Endothelial cell of umbilical vein (primary cell): ENCODE measurements at regions not wholly inside any gene's neighbourhood (a gene's known extent, or its start where the extent isn't known, plus 50 kb on each side); places are given as distances from the start of the nearest gene placed in this dataset.

ENCODE experiments used
- BruUV-seq: library from RNA; stranded (reverse); fragments of 400-500 nt; replicated peaks from 2 replicates; lab custom pipeline; 2021; lab: Mats Ljungman, UMichigan
- CTCF ChIA-PET: fragments of 300-600, 350-600 bp; sonication (Branson Sonifier 250); formaldehyde crosslinking; loops from one replicate; lab custom pipeline; 2021; ENCODE audit warnings: antibody characterized with exemption, inconsistent platforms; lab: Charles Lee
- POLR2A ChIA-PET: fragments of 300-600, 350-600 bp; sonication (Branson Sonifier 250); formaldehyde crosslinking; loops from one replicate; lab custom pipeline; 2021; ENCODE audit warnings: antibody characterized with exemption, inconsistent platforms; lab: Charles Lee
- DNase-seq: peaks from one replicate; pipeline ENCODE4 v3.0.0-alpha.2; 2011; ENCODE audit warnings: low read depth, low spot score
- FAIRE-seq: peaks from 2 replicates; lab custom pipeline; 2011; peaks lifted over from hg19 to GRCh38; lab: Jason Lieb, UNC
- H2AFZ ChIP-seq: 2 replicates; pipeline ENCODE4 v1.6.0; 2012; ENCODE audit warnings: low read depth, low read length, control low read depth, inconsistent platforms
- H3K27ac ChIP-seq: 2 replicates; pipeline ENCODE4 v1.5.1; 2011; ENCODE audit warnings: low read depth, mild to moderate bottlenecking, control low read depth, low read length, moderate library complexity; ENCODE audit not compliant: insufficient read depth
- H3K27me3 ChIP-seq, 2 experiments: 2 replicates each; pipeline versions ENCODE4 v1.6.0 to v1.6.1; 2011; ENCODE audit warnings: low read length in 2 of 2, mixed read lengths in 1 of 2; ENCODE audit not compliant: control insufficient read depth in 2 of 2, insufficient read depth in 2 of 2
- H3K36me3 ChIP-seq, 2 experiments: 2 replicates in 1 of 2; 3 replicates in 1 of 2; pipeline ENCODE4 v1.5.1; 2011; ENCODE audit warnings: low read length in 2 of 2, mild to moderate bottlenecking in 1 of 2, moderate library complexity in 1 of 2; ENCODE audit not compliant: control insufficient read depth in 2 of 2, insufficient read depth in 2 of 2; ENCODE audit errors: extremely low read depth in 1 of 2
- H3K4me1 ChIP-seq: 3 replicates; pipeline ENCODE4 v1.5.1; 2011; ENCODE audit warnings: mild to moderate bottlenecking, low read length; ENCODE audit not compliant: control insufficient read depth, insufficient read depth; ENCODE audit errors: extremely low read depth
- H3K4me2 ChIP-seq: 2 replicates; pipeline ENCODE4 v1.6.1; 2011; ENCODE audit warnings: low read length, control low read depth, mixed read lengths; ENCODE audit not compliant: insufficient read depth
- H3K4me3 ChIP-seq, 3 experiments: fragments of 200-600 bp in 1 of 3; sonication (generic), shearing (Covaris generic) in 1 of 3; replicated peaks in 1 of 3; 2 replicates each; pipeline ENCODE4 v1.5.1; 2011 to 2016; ENCODE audit warnings: control low read depth in 3 of 3, low read length in 3 of 3, mild to moderate bottlenecking in 2 of 3, inconsistent platforms in 1 of 3, low read depth in 1 of 3, moderate library complexity in 1 of 3; ENCODE audit not compliant: insufficient read depth in 1 of 3
- H3K79me2 ChIP-seq: 2 replicates; pipeline ENCODE4 v1.6.0; 2012; ENCODE audit warnings: low read length, inconsistent platforms; ENCODE audit not compliant: control insufficient read depth, insufficient read depth
- H3K9ac ChIP-seq: replicated peaks from 2 replicates; pipeline ENCODE3; 2011; ENCODE audit warnings: low read length, control low read depth; ENCODE audit not compliant: insufficient read depth; ENCODE audit errors: extremely low read depth
- H3K9me1 ChIP-seq: replicated peaks from 3 replicates; pipeline ENCODE4 v1.6.0; 2011; ENCODE audit warnings: mild to moderate bottlenecking, low read length; ENCODE audit not compliant: control insufficient read depth, insufficient read depth; ENCODE audit errors: extremely low read depth
- H3K9me3 ChIP-seq: replicated peaks from 2 replicates; pipeline ENCODE4 v1.5.1; 2012; ENCODE audit warnings: low read length, inconsistent platforms; ENCODE audit not compliant: control insufficient read depth, insufficient read depth
- H4K20me1 ChIP-seq: replicated peaks from 2 replicates; pipeline ENCODE3; 2011; ENCODE audit warnings: mild to moderate bottlenecking, low read length; ENCODE audit not compliant: control insufficient read depth, insufficient read depth; ENCODE audit errors: extremely low read depth
- CTCF ChIP-seq, 2 donors: IDR thresholded peaks; 1 replicate in 1 of 2; 2 replicates in 1 of 2; pipeline ENCODE4 v1.5.1; 2011; ENCODE audit warnings: low read length in 2 of 2, mild to moderate bottlenecking in 2 of 2, moderate library complexity in 2 of 2, control low read depth in 1 of 2, inconsistent platforms in 1 of 2, low read depth in 1 of 2; ENCODE audit not compliant: insufficient read depth in 1 of 2; ENCODE audit errors: extremely low read depth in 1 of 2
- EZH2 ChIP-seq: IDR thresholded peaks from 2 replicates; pipeline ENCODE4 v1.6.1; 2012; ENCODE audit warnings: borderline replicate concordance, low read depth, mild to moderate bottlenecking, moderate library complexity, low read length, inconsistent platforms; ENCODE audit not compliant: severe bottlenecking
- FOS ChIP-seq: IDR thresholded peaks from 2 replicates; pipeline ENCODE4 v1.6.1; 2011; ENCODE audit warnings: mild to moderate bottlenecking, low read length, moderate library complexity, borderline replicate concordance; ENCODE audit not compliant: insufficient read depth
- GATA2 ChIP-seq: IDR thresholded peaks from 2 replicates; pipeline ENCODE4 v1.7.0; 2011; ENCODE audit warnings: low read depth, mild to moderate bottlenecking, moderate library complexity, mixed read lengths, low read length; ENCODE audit not compliant: insufficient read length, insufficient read depth
- JUN ChIP-seq: IDR thresholded peaks from 2 replicates; pipeline ENCODE4 v1.6.1; 2011; ENCODE audit warnings: borderline replicate concordance, low read depth; ENCODE audit not compliant: insufficient read length, insufficient read depth
- MAX ChIP-seq: IDR thresholded peaks from 2 replicates; pipeline ENCODE4 v1.6.1; 2011; ENCODE audit not compliant: insufficient read depth, insufficient read length
- MYC ChIP-seq: IDR thresholded peaks from one replicate; pipeline ENCODE4 v1.6.1; 2011; ENCODE audit warnings: mild to moderate bottlenecking, low read depth, low read length
- POLR2A ChIP-seq: IDR thresholded peaks from 2 replicates; pipeline ENCODE4 v1.6.1; 2012; ENCODE audit warnings: low read depth, mild to moderate bottlenecking, control low read depth, low read length
- POLR2AphosphoS5 ChIP-seq: IDR thresholded peaks from 2 replicates; pipeline ENCODE4 v1.6.1; 2012; ENCODE audit warnings: low read depth, mild to moderate bottlenecking, control low read depth, low read length, moderate library complexity; ENCODE audit not compliant: insufficient read depth
- dilution Hi-C: fragments of 300-500 bp; cut with MboI; formaldehyde crosslinking; loops from one replicate; pipeline ENCODE4 v1.15.0; 2019; ENCODE audit warnings: low sequenced_read_pairs; ENCODE audit not compliant: extremely low pct_ligation_motif_present
- intact Hi-C: fragments of 100-400 bp; cut with micrococcal nuclease; formaldehyde crosslinking; loops from one replicate; pipeline ENCODE4 v1.10.0; 2022

- TF ChIP-seq GATA2: no peak
- TF ChIP-seq POLR2AphosphoS5: no peak
- no peak for TF ChIP-seq MAX
- TF ChIP-seq POLR2A: no peak
- TF ChIP-seq JUN: no peak
- no peak for TF ChIP-seq FOS
- no peak for TF ChIP-seq EZH2
- no peak for TF ChIP-seq CTCF (IDR thresholded peaks at IDR 0.05; ENCODE audit: extremely low read depth in 1 of 2, insufficient read depth in 1 of 2, low read depth in 1 of 2, low read length in 2 of 2)
- TF ChIP-seq MYC: no peak
- no peaks in the 10 kb centered on the region for H3K9me3 ChIP-seq
- H3K9me1 ChIP-seq: no peaks in the 10 kb centered on the region
- H3K4me2 ChIP-seq: no peak overlapping the region
- intact Hi-C loops (no loop called here), dilution Hi-C loops (no loop called here)
- BruUV-seq: no TSS peak
- H3K79me2 ChIP-seq: no peaks in the 10 kb centered on the region
- H3K36me3 ChIP-seq: no peaks in the 10 kb centered on the region
- CTCF ChIA-PET: no interaction called here
- no peaks in the 10 kb centered on the region for H3K4me1 ChIP-seq
- no peak overlapping the region for H3K27ac ChIP-seq
- POLR2A ChIA-PET: no interaction called here
- DNase-seq (no peak), FAIRE-seq (no peak)
- H3K4me3 ChIP-seq: no peak overlapping the region
- H4K20me1 ChIP-seq: no peaks in the 10 kb centered on the region
- H3K27me3 ChIP-seq: peaks cover 2 to 6% of the 10 kb centered on the region in 2 experiments
- no peak overlapping the region for H3K9ac ChIP-seq
- no peak overlapping the region for H2AFZ ChIP-seq
These were observed 313.5 kb downstream of the MIAT start for GRCh38 chr22:26970809-26971394.
